Glomerular endothelial cell (primary cell): ENCODE measurements at regions not wholly inside any gene's neighbourhood (a gene's known extent, or its start where the extent isn't known, plus 50 kb on each side); places are given as distances from the start of the nearest gene placed in this dataset.
"Not testable (repeated sequence)": the region's sequence is repeated elsewhere in the genome, so short reads cannot be mapped to it uniquely, and the experiment has no call there.

Experiments used
- DNase-seq: peaks from one replicate; pipeline ENCODE4 v3.0.0-alpha.2; 2011; ENCODE audit warnings: low read depth, low spot score; ENCODE audit errors: extremely low read depth

DNA sequence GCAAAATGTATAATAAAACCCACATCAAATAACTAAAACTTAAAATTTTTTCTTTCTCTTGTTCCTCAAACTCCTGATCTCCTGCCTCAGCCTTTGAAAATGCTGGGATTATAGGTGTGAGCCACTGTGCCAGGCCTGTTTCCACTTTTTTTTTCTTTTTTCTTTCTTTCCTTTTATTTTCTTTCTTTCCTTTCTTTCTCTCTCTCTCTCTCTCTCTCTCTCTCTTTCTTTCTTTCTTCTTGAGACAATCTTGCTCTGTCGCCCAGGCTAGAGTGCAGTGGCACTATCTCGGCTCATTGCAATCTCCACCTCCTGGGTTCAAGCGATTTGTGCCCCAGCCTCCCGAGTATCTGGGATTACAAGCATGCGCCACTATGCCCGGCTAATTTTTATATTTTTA, 164.6 kb downstream of the OR2B2 start:
- DNase-seq = no peak

- not testable (repeated sequence) for DNase-seq
These were observed 165.3 kb downstream of the OR2B2 start for GRCh38 chr6:27746860-27747259.

- no peak for DNase-seq
These were observed 168.4 kb downstream of the OR2B2 start for GRCh38 chr6:27743787-27744186.

DNA sequence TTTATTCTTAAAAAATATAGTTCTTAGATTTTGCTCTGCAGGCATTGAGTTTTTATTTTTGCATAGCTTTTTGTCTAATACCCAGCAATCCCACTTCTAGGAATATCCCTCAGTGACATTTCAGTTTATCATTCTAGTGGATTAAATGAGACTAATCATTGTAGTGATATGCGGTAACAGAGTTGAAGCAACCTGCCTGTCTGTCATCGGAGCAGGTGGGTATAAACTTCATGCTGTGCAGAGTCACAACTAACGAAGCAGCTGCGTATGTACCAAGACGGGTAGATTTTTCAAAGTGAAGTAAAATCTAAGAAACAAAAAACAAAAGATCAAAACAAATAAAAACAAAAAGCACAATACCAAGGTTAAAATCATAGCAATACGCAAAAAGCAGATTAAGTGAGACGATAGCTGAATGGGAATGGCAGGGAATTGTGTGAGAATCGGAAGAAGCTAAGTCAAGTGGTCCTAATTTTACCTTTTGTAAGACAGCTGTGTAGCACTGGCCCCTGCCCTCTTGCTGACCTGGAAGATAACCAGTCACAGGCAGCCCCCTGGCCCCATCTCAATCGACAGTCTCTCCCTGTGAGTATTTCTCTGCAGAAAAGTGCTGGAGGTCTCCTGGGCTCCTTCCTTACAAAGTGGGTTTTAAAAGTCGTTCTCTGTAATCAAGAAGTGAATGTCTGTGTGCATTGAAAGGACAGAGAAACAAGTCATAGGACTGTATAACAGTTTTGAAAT, 169.2 kb downstream of the OR2B2 start:
- no peak for DNase-seq

DNA sequence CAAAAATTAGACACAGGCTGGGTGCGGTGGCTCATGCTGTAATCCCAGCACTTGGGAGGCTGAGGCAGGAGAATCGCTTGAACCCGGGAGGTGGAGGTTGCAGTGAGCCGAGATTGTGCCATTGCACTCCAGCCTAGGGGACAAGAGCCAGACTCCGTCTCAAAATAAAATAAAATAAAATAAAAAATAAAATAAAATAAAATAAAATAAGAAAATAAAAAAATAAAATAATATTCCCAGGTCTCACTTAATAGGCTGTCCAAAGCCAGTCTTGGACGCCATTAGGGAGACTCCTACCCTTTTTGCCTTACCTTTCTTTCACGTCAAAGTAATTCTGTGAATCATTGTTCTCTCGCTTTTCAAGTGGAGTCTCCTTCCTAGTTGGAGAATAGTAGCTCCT, 172.3 kb downstream of the OR2B2 start:
- not testable (repeated sequence) for DNase-seq

GRCh38 chr6:27736686-27737085, 175.5 kb downstream of the OR2B2 start:
- no peak for DNase-seq

- DNase-seq = no peak
These were observed 183.8 kb downstream of the OR2B2 start for GRCh38 chr6:27728442-27728841.

- no peak for DNase-seq
These were observed 185.6 kb downstream of the OR2B2 start for GRCh38 chr6:27726619-27727023.

DNA sequence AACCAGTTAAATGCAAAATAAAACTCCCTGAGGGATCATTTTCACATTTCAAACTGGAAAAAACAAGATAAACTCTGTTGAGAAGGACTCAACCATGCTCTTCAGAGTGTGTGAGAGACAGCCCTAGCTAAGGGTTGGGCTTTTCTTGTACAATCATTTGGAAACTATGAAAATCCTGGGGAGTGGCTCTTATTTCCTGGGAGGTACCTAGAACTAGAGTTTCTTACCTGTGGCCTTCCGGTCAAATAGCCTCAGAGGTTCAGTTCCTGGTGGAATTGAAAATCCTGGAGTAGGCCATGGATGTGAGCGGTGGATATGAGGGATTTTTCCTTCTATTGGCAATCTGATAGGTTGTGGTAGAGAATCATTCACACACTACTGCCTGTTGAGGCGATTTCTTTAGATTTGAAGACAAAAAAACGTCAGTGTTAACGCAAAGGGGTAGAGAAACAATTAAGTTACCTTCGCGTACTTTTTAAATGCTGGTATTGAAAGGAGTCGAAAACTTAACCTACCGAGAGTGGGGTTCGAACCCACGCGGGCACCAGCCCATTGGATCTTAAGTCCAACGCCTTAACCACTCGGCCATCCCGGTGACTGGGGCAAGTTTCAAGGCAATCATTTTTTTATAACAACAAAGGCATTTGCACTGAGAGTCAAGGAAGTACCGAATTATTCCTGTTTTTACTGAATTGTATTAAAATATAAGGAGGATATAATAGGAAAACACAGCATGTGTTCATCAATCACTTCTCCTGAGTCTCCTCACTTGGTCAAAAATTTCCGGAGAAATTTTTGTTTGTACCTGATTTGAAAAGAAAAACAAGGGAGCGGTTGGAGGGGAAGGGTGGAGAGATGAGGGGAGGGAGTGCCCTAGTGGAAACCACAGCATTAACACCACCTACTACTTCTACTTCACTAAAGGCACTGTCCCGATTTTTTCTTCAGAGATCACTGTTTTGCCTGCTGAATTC, 191.3 kb downstream of the OR2B2 start:
- DNase-seq = peak; percentile 20

DNA sequence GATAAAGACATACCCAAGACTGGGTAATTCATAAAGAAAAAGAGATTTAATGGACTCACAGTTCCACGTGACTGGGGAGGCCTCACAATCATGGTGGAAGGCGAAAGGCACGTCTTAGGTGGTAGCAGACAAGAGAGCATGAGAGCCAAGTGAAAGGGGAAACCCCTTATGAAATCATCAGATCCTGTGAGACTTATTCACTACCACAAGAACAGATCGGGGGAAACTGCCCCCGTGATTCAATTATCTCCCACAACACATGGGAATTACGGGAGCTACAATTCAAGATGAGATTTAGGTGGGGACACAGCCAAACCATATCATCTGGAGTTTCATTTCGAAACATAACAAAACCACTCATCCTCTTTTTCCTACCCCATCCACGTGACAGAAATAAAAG, 193.2 kb downstream of the OR2B2 start:
- not testable (repeated sequence) for DNase-seq

DNA sequence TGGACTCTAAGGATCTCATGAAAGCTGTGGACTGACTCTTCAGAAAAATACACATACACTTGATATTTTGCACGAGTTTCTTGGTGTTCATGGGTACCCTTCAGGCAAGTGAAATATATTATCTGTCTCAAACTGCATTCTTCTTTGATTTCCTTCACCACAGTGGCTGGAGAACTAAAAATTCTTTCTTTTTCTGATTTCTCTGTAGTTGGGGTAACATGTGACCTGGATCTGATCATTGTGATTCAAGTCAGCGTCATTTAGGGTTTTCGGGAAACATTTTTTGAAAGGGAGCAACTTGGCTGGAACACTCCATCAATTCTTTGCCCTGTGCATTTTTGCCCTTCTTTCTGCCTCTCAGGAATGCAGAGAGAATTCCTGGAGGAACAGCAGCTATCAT, 205.8 kb downstream of the OR2B2 start:
- no peak for DNase-seq

DNA sequence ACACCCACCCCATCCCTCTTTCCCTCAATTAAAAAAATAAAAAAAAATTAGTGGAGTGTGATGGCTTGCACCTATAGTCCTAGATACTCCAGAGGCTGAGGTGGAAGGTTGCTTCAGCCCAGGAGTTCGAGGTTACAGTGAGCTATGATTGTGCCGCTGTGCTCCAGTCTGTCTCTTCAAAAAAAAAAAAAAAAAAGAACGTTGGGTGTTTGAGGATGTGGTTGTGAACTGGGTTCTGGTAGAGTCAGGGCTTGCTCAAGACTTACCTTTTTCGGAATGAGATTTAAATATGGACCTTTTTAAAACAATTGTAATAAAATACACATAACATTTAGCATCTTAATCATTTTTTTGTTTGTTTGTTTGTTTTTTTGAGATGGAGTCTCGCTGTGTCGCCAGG, 211.9 kb downstream of the OR2B2 start:
- DNase-seq = no peak

DNA sequence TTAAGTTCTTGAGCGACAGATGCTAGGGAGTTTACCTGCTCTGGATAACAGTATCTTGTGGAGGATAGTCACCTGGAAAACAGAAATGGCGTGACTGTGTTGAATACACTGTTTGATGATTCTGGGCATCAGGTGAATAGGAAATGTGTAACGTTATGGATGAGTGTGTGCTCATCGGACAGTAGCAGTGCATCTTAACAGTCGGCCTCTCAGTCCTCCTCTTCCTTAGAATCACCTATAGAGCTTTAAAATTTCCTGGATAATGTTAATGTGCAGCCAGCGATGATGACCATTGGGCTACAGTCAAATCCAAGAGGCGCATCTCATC, 217.7 kb downstream of the OR2B2 start:
- DNase-seq = no peak

DNA sequence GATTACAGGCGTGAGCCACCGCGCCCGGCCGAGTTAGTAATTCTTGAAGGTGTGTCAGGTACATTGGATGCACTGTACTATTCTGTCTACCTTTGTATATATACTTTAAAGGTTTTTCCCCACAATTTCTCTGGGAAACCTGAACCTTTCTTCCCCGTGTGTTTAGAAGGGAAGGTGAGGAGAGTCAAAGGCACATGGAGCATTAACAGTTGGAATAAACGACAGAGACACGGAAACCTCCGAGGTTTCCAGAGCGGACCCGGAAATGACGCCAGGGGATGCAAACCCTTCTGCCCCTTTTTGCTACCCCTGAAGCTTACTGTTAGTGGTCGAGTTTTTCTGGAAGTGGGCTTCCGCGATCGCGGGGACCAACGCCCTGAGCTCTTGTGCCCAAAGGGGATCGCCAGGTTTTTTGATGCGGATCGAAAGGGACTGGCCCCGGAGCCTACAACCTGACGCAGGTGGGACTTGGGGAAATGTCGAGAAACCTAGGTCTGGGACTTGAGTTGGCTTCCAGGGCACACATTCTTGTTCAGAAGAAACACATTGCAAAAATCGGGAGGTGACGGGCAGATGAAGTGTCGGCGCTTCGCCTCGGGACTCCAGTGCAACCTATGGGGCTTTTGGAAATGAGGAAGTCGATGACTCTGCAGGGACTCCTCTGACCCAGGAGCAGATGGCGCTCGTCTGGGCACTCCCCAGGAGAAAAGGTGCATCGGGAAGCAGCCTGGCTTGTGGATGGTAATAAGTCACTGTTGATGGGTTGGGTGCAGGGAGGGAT, 218.2 kb downstream of the OR2B2 start:
- no peak for DNase-seq

DNA sequence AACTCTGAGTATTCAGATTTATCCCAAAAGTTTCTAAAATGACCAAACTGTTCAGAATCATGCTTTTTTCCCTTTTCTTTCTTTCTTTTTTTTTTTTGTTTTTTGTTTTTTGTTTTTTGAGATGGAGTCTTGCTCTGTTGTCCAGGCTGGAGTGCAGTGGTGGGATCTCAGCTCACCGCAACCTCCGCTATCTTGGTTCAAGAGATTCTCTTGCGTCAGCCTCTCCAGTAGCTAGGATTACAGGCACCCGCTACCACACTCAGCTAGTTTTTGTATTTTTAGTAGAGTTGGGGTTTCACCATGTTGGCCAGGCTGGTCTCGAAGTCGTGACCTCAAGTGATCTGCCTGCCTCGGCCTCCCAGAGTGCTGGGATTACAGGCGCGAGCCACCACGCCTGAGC, 219.2 kb upstream of the ZNF184 start:
- DNase-seq = not testable (repeated sequence)

GRCh38 chr6:27688014-27688586, 215.2 kb upstream of the ZNF184 start:
- DNase-seq = no peak

DNA sequence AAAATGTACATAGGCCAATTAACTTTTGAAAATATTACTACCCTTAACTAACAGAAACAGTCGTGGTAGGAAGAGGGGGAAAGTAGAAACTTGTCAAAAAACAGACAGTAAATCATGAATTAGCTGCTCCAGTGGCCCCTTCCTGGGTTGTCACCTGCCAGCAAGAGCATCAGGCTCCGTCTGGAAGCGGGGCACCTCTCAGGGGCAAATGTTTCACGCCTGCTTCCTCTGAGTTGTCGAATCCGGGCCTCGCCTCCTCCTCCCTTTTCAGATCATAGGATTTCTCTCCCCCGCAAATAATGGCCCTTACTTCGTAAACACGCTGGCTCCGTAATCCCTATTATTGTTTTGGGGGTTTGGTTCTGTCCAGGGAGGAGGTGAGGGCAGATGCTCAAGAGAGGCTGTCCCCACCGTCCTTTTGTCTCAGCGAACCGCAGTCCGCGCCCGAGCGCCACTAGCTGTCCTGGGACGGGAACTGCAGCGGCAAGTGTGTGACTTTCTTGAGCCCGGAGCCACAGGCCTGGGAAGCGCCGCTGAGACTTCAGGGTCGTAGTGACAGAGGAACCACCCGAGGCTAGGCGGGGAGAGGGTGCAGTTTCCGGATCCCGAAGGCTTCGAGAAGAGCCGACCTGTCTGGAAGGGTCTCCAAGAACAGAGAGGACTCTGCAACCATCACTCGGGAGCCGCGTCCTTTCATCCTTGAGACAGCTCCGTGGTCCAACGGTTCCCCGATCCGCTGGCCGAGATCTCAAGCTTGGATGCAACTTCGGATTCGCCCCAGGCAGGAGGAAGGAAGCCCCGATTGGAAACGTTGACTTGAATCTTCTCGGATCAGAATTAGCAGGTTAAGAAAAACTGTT, 214.5 kb upstream of the ZNF184 start:
- no peak for DNase-seq

DNA sequence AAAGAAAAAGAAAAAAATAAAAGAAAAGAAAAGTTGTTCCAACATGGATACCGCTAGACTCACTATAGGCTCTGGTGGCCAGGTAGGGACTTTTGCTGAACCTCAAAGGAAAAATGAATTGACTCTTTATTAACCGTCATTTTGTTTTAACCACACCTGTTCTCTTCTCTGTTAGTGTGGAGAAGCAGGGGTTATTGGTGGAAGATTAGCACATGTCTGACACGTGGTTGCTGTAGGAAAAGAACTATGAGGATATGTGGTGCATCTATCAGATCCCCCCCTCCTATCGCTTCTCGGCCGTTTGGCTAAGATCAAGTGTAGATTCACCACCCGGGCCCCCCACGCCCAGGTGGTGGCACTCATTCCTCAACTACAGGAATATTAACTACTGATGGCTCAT, 212.4 kb upstream of the ZNF184 start:
- DNase-seq = no peak

DNA sequence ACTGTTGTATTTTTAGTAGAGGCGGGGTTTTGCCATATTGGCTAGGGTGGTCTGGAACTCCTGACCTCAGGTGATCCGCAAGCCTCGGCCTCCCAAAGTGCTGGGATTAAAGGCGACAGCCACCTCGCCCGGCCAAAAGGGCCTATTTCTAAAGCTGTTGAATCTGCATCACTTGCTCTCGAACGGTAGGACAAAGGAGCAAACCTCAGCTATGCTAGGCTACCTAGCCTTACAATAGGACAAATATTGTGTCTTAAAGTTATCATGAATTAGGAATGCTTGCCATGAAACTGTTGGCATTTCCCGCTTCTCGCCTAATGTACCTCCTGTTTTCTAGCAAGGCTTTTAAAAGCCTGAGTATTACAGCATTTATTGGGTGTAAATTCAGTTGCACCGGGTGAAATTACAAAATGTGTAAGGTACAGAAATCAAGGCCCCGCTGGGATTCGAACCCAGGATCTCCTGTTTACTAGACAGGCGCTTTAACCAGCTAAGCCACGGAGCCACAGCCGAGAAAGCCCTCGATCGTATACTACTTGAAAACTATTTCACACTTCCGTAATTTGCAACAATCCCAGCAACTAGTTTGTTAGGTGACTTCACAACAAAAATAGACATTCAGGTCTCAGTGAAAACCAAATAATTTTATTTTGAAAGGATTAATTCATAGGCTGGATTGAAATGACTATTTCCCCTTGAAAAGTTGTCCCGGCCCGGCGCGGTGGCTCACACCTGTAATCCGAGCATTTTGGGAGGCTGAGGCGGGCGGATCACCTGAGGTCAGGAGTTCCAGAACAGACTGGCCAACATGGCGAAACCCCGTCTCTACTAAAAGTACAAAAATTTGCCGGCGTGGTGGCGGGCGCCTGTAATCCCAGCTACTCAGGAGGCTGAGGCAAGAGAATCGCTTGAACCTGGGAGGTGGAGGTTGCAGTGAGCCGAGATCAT, 211.6 kb upstream of the ZNF184 start:
- DNase-seq = no peak
